ENCODE measurements at regions not wholly inside any gene's neighbourhood (a gene's known extent, or its start where the extent isn't known, plus 50 kb on each side); places are given as distances from the start of the nearest gene placed in this dataset.
A peak's percentile ranks its signal among the peaks of the same experiment; 100 is the strongest.

- H3K27me3 ChIP-seq (replicated peaks): no peaks in the 10 kb centered on the region
- H3K4me3 ChIP-seq (ENCODE audit: low read depth, low read length): no peak overlapping the region
- DNase-seq: no peak
- TF ChIP-seq CTCF (IDR thresholded peaks at IDR 0.05; ENCODE audit: low read depth, low read length, missing control alignments): no peak
- no peak overlapping the region for H3K27ac ChIP-seq
- in situ Hi-C loops (cut with HindIII; ENCODE audit: low pct_ligation_motif_present, low sequenced_read_pairs): no loop called here
- H3K36me3 ChIP-seq (replicated peaks): no peaks in the 10 kb centered on the region
Measured at GRCh38 chr6:156420172-156420993, 356.8 kb upstream of the ARID1B start.

GRCh38 chr6:156419594-156419993 lies 357.6 kb upstream of the ARID1B start:
- no peak for TF ChIP-seq CTCF (IDR thresholded peaks at IDR 0.05; ENCODE audit: low read depth, low read length, missing control alignments)
- in situ Hi-C loops (cut with HindIII; ENCODE audit: low pct_ligation_motif_present, low sequenced_read_pairs): no loop called here

GRCh38 chr6:156418253-156418652 lies 358.9 kb upstream of the ARID1B start:
- TF ChIP-seq CTCF (IDR thresholded peaks at IDR 0.05; ENCODE audit: low read depth, low read length, missing control alignments): no peak
- Histone ChIP-seq H3K27me3 (replicated peaks) (no peaks in the 10 kb centered on the region), H3K27ac (no peak overlapping the region), H3K36me3 (replicated peaks) (no peaks in the 10 kb centered on the region), H3K4me3 (ENCODE audit: low read depth, low read length) (no peak overlapping the region)
- in situ Hi-C loops (cut with HindIII; ENCODE audit: low pct_ligation_motif_present, low sequenced_read_pairs): no loop called here
- DNase-seq: no peak

More at GRCh38 chr6:156419594-156419993, 357.6 kb upstream of the ARID1B start:
- Histone ChIP-seq H3K27me3 (replicated peaks) (no peaks in the 10 kb centered on the region), H3K36me3 (replicated peaks) (no peaks in the 10 kb centered on the region), H3K4me3 (ENCODE audit: low read depth, low read length) (no peak overlapping the region), H3K27ac (no peak overlapping the region)
- DNase-seq: no peak

GRCh38 chr6:156416391-156416790 lies 360.8 kb upstream of the ARID1B start:
- Histone ChIP-seq H3K4me3 (ENCODE audit: low read depth, low read length) (no peak overlapping the region), H3K27ac (no peak overlapping the region), H3K36me3 (replicated peaks) (no peaks in the 10 kb centered on the region), H3K27me3 (replicated peaks) (no peaks in the 10 kb centered on the region)
- in situ Hi-C loops (cut with HindIII; ENCODE audit: low pct_ligation_motif_present, low sequenced_read_pairs): no loop called here
- peak; percentile 54 for TF ChIP-seq CTCF (IDR thresholded peaks at IDR 0.05; ENCODE audit: low read depth, low read length, missing control alignments)
- DNase-seq: no peak

GRCh38 chr6:156413154-156413553 lies 364.0 kb upstream of the ARID1B start:
- no peak for DNase-seq
- no peaks in the 10 kb centered on the region for H3K27me3 ChIP-seq (replicated peaks)
- no peak overlapping the region for H3K27ac ChIP-seq
- no peak for TF ChIP-seq CTCF (IDR thresholded peaks at IDR 0.05; ENCODE audit: low read depth, low read length, missing control alignments)
- H3K4me3 ChIP-seq (ENCODE audit: low read depth, low read length): no peak overlapping the region
- no peaks in the 10 kb centered on the region for H3K36me3 ChIP-seq (replicated peaks)
- in situ Hi-C loops (cut with HindIII; ENCODE audit: low pct_ligation_motif_present, low sequenced_read_pairs): no loop called here

GRCh38 chr6:156410649-156411048 lies 366.5 kb upstream of the ARID1B start:
- H3K27ac ChIP-seq: no peak overlapping the region
- no peak overlapping the region for H3K4me3 ChIP-seq (ENCODE audit: low read depth, low read length)

More at GRCh38 chr6:156410649-156411048, 366.5 kb upstream of the ARID1B start:
- TF ChIP-seq CTCF (IDR thresholded peaks at IDR 0.05; ENCODE audit: low read depth, low read length, missing control alignments): peak; percentile 4
- DNase-seq: no peak
- Histone ChIP-seq H3K27me3 (replicated peaks) (no peaks in the 10 kb centered on the region), H3K36me3 (replicated peaks) (no peaks in the 10 kb centered on the region)
- in situ Hi-C loops (cut with HindIII; ENCODE audit: low pct_ligation_motif_present, low sequenced_read_pairs): no loop called here
